HepG2 (cell line): ENCODE measurements at regions not wholly inside any gene's neighbourhood (a gene's known extent, or its start where the extent isn't known, plus 50 kb on each side); places are given as distances from the start of the nearest gene placed in this dataset.

Source experiments
- ATAC-seq: fragments of 200-7000 bp; cut with Tn5 transposase; 3 replicates; pipeline ENCODE4 v1.9.1; 2020; ENCODE audit warnings: mild to moderate bottlenecking, moderate library complexity
- BruUV-seq: library from RNA; stranded (reverse); fragments of 400-500 nt; replicated peaks from 2 replicates; lab custom pipeline; 2021; lab: Mats Ljungman, UMichigan
- CTCF ChIA-PET: fragments of 300-600 bp; formaldehyde crosslinking; extraction: SDS; loops from one replicate; lab custom pipeline; 2021; ENCODE audit warnings: low total read pairs, inconsistent platforms, low intra/inter-chr PET ratio; lab: Yijun Ruan, JAX
- POLR2A ChIA-PET: fragments of 350-600 bp; sonication (Branson Sonifier 250); formaldehyde crosslinking; loops from one replicate; lab custom pipeline; 2020; ENCODE audit warnings: antibody characterized with exemption, inconsistent platforms; lab: Yijun Ruan, JAX
- DNase-seq: peaks from one replicate; pipeline ENCODE4 v3.0.0-alpha.2; 2015; ENCODE audit warnings: low spot score
- FAIRE-seq: peaks from 3 replicates; lab custom pipeline; 2011; peaks lifted over from hg19 to GRCh38; lab: Jason Lieb, UNC
- H2AFZ ChIP-seq: one replicate; pipeline ENCODE4 v1.6.1; 2011; ENCODE audit warnings: low read length, inconsistent platforms
- H3K27ac ChIP-seq: fragments of 300-600 bp; 3 replicates; pipeline ENCODE4 v1.8.0; 2011; ENCODE audit warnings: mixed run types, mild to moderate bottlenecking, mixed read lengths, low read length, inconsistent platforms; ENCODE audit not compliant: insufficient read depth; ENCODE audit errors: extremely low read length
- H3K27me3 ChIP-seq, 2 experiments: fragments of 200-600 bp in 1 of 2; 2 replicates in 1 of 2; 3 replicates in 1 of 2; pipeline versions ENCODE4 v1.6.0 to v1.8.0; 2011; ENCODE audit warnings: low read length in 2 of 2, mild to moderate bottlenecking in 2 of 2, moderate library complexity in 2 of 2, inconsistent platforms in 1 of 2; ENCODE audit not compliant: insufficient read depth in 2 of 2, control insufficient read depth in 1 of 2
- H3K36me3 ChIP-seq, 2 experiments: fragments of 200-600 bp in 1 of 2; replicated peaks in 1 of 2; 2 replicates in 1 of 2; 3 replicates in 1 of 2; pipeline versions ENCODE4 v1.5.1 to v1.8.0; 2011; ENCODE audit warnings: low read length in 2 of 2, inconsistent platforms in 1 of 2; ENCODE audit not compliant: insufficient read depth in 2 of 2, control insufficient read depth in 1 of 2
- H3K4me1 ChIP-seq: 2 replicates; pipeline ENCODE4 v1.5.1; 2012; ENCODE audit warnings: low read length, inconsistent platforms; ENCODE audit not compliant: insufficient read depth
- H3K4me2 ChIP-seq: 2 replicates; pipeline ENCODE4 v1.6.0; 2011; ENCODE audit warnings: low read depth, low read length, inconsistent platforms
- H3K4me3 ChIP-seq, 3 experiments: fragments of 200-600 bp in 1 of 3; sonication (generic), shearing (Covaris generic) in 1 of 3; replicated peaks in 1 of 3; 2 replicates each; pipeline ENCODE4 v1.5.1; 2011 to 2016; ENCODE audit warnings: low read length in 3 of 3, inconsistent platforms in 2 of 3, low read depth in 2 of 3, mild to moderate bottlenecking in 2 of 3, control low read depth in 1 of 3, mixed read lengths in 1 of 3; ENCODE audit not compliant: insufficient read depth in 1 of 3
- H3K79me2 ChIP-seq: one replicate; pipeline ENCODE4 v1.6.1; 2011; ENCODE audit warnings: low read length, inconsistent platforms; ENCODE audit not compliant: insufficient read depth
- H3K9ac ChIP-seq: 2 replicates; pipeline ENCODE4 v1.6.0; 2011; ENCODE audit warnings: mild to moderate bottlenecking, low read depth, low read length, inconsistent platforms; ENCODE audit not compliant: insufficient read depth
- H3K9me3 ChIP-seq: 2 replicates; pipeline ENCODE4 v1.5.1; 2012; ENCODE audit warnings: mild to moderate bottlenecking, low read length
- H4K20me1 ChIP-seq: 2 replicates; pipeline ENCODE4 v1.6.0; 2011; ENCODE audit warnings: inconsistent platforms, mild to moderate bottlenecking, low read length, moderate library complexity; ENCODE audit not compliant: insufficient read depth
- IRX3 ChIP-seq: sonication (generic); formaldehyde crosslinking; IDR thresholded peaks from 2 replicates; pipeline ENCODE4 v1.8.1; 2023; ENCODE audit warnings: mild to moderate bottlenecking, low read depth, missing genetic modification reagents, borderline replicate concordance
- ZHX2 ChIP-seq, 2 experiments: sonication (generic) in 1 of 2; formaldehyde crosslinking in 1 of 2; IDR thresholded peaks; 2 replicates each; pipeline versions ENCODE4 v1.6.1 to v1.9.0; 2014 to 2022; ENCODE audit warnings: antibody characterized with exemption in 1 of 2, borderline replicate concordance in 1 of 2, inconsistent platforms in 1 of 2, low read depth in 1 of 2, missing genetic modification reagents in 1 of 2
- ZNF20 ChIP-seq: sonication (generic); formaldehyde crosslinking; IDR thresholded peaks from 2 replicates; pipeline ENCODE4 v1.4.0; 2020; ENCODE audit warnings: mild to moderate bottlenecking, moderate library complexity, missing genetic modification reagents
- ZNF660 ChIP-seq: sonication (generic); formaldehyde crosslinking; IDR thresholded peaks from 2 replicates; pipeline ENCODE4 v1.5.1; 2020; ENCODE audit warnings: mild to moderate bottlenecking, low read depth, missing genetic modification reagents, borderline replicate concordance
- WGBS: methylation state at CpG from one replicate; pipeline ENCODE4 v1.1.6; 2017; ENCODE audit warnings: low lambda C conversion rate; 5-methylcytosine and 5-hydroxymethylcytosine counted together
- in situ Hi-C: cut with HindIII; loops from 2 replicates; pipeline ENCODE4 v1.10.0; 2017; ENCODE audit warnings: low pct_unique_long_range_greater_than_20kb; ENCODE audit not compliant: extremely low pct_ligation_motif_present
- intact Hi-C: fragments of 100-400 bp; cut with micrococcal nuclease; formaldehyde crosslinking; loops from one replicate; pipeline ENCODE4 v1.10.0; 2022; ENCODE audit not compliant: unreplicated experiment

DNA sequence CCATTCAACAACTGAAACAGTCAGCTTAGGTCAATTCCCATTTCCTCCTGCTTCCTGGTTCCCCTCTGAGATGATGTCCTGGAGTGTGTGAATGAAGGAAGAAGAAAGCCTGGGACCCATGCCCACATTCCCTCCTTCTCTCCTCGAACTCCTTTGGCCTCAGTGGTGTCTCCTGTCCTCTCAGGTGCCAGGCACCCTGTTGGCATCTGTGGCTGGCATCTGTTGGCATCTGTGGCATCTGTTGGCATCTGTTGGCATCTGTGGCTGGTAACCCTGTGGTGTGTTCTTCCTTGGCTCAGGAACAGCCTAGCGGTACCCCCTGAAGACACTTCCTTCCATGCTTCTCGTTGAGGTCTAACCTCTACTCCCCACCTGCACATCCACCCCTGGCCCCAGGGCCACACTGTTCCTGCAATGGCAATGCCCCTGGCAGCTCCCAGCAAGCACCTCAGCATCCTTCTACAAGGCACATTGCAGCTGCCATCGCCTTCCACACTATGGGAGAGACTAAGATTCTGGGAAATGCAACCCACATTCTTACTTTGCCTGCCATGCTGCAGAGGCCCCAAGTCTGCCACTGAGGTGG, 114.4 kb upstream of the NEBL start:
- H3K4me2 ChIP-seq: no peak overlapping the region
- no peaks in the 10 kb centered on the region for H4K20me1 ChIP-seq
- H3K27me3 ChIP-seq: peaks cover 0 to 10% of the 10 kb centered on the region in 2 experiments; a peak in 1 of 5 replicates
- no peak for ATAC-seq
- CTCF ChIA-PET: no interaction called here
- H3K36me3 ChIP-seq: no peaks in the 10 kb centered on the region
- intact Hi-C loops: no loop called here
- H3K27ac ChIP-seq: no peak overlapping the region
- no peak for TF ChIP-seq IRX3 (CRISPR knock-in tag)
- TF ChIP-seq ZNF660 (CRISPR knock-in tag): no peak
- no peak for TF ChIP-seq ZHX2 (IDR thresholded peaks at IDR 0.05; ENCODE audit: low read depth)
- no peak for TF ChIP-seq ZHX2 (CRISPR knock-in tag; IDR thresholded peaks at IDR 0.05; ENCODE audit: borderline replicate concordance)
- TF ChIP-seq ZNF20 (CRISPR knock-in tag): no peak
- TF ChIP-seq, all 625 proteins: peak for 0
- H3K4me3 ChIP-seq: no peak overlapping the region
- BruUV-seq: no TSS peak
- no peaks in the 10 kb centered on the region for H3K79me2 ChIP-seq
- in situ Hi-C loops: no loop called here
- no peak for DNase-seq
- FAIRE-seq: no peak
- WGBS: 5% methylated on average over 4 of the region's 4 CpGs
- no peak overlapping the region for H3K9ac ChIP-seq
- no peak overlapping the region for H2AFZ ChIP-seq
- no peaks in the 10 kb centered on the region for H3K9me3 ChIP-seq
- H3K4me1 ChIP-seq: no peaks in the 10 kb centered on the region
- POLR2A ChIA-PET: no interaction called here
